Spleen (tissue), 7 donors: ENCODE measurements at regions not wholly inside any gene's neighbourhood (a gene's known extent, or its start where the extent isn't known, plus 50 kb on each side); places are given as distances from the start of the nearest gene placed in this dataset.

ENCODE experiments used
- CTCF ChIP-seq, 11 experiments: fragments of 200-600 bp in 7 of 11; fragments of 450-650 bp in 4 of 11; sonication (generic) in 4 of 11; IDR thresholded peaks in 8 of 11; conservative IDR thresholded peaks in 3 of 11; 1 replicate in 7 of 11; 2 replicates in 4 of 11; pipeline versions ENCODE4 v1.4.0 to v1.8.0; 2016 to 2021; ENCODE audit warnings: antibody characterized with exemption in 11 of 11, inconsistent platforms in 4 of 11, mild to moderate bottlenecking in 1 of 11
- POLR2A ChIP-seq, 3 donors: fragments of 450-650 bp; IDR thresholded peaks; one replicate each; pipeline ENCODE4 v1.5.1; 2017; ENCODE audit warnings: antibody characterized with exemption in 3 of 3, mild to moderate bottlenecking in 1 of 3
- POLR2AphosphoS5 ChIP-seq, 3 donors: sonication (generic); formaldehyde crosslinking; IDR thresholded peaks; one replicate each; pipeline ENCODE4 v1.5.1; 2017; ENCODE audit warnings: antibody characterized with exemption in 3 of 3
- donor health status: DM: no; HTN: no; CAD: no; lungs with moderate emphysema.
- donor health status: DM: no; HTN: no; CAD: no.
- donor health status: DM: no; HTN: no; CAD: no.

- no peak for TF ChIP-seq CTCF (IDR thresholded peaks at IDR 0.05 in 8 of 11, conservative IDR thresholded peaks at IDR 0.05 in 3 of 11)
- TF ChIP-seq POLR2AphosphoS5 (IDR thresholded peaks at IDR 0.05) = no peak
- no peak for TF ChIP-seq POLR2A (IDR thresholded peaks at IDR 0.05)
Observed at GRCh38 chr7:81573128-81573527, 196.7 kb downstream of the HGF start.
